ENCODE measurements at regions not wholly inside any gene's neighbourhood (a gene's known extent, or its start where the extent isn't known, plus 50 kb on each side); places are given as distances from the start of the nearest gene placed in this dataset.

- Histone ChIP-seq H3K4me1 (peaks cover 8% of the 10 kb centered on the region; the same call in 1 of the 2 replicates), H3K4me3 (ENCODE audit: low read depth, low read length) (no peak overlapping the region), H3K9me3 (no peaks in the 10 kb centered on the region), H3K36me3 (no peaks in the 10 kb centered on the region), H3K27me3 (no peaks in the 10 kb centered on the region)
- TF ChIP-seq CTCF (IDR thresholded peaks at IDR 0.05; ENCODE audit: low read depth, low read length), result no peak
- DNase-seq, result no peak
These were observed 76.9 kb upstream of the ZFHX3 start for GRCh38 chr16:73124665-73125375.

GRCh38 chr16:73124097-73124652 lies 76.2 kb upstream of the ZFHX3 start:
- TF ChIP-seq CTCF (IDR thresholded peaks at IDR 0.05; ENCODE audit: low read depth, low read length), result no peak
- no peaks in the 10 kb centered on the region for H3K36me3 ChIP-seq

GRCh38 chr16:73122604-73123391 lies 74.9 kb upstream of the ZFHX3 start:
- no peaks in the 10 kb centered on the region for H3K9me3 ChIP-seq
- H3K4me3 ChIP-seq (ENCODE audit: low read depth, low read length), result no peak overlapping the region
- H3K36me3 ChIP-seq, result no peaks in the 10 kb centered on the region
- TF ChIP-seq CTCF (IDR thresholded peaks at IDR 0.05; ENCODE audit: low read depth, low read length), result no peak
- DNase-seq, result no peak
- no peaks in the 10 kb centered on the region for H3K27me3 ChIP-seq
- peaks cover 8% of the 10 kb centered on the region; the same call in 1 of the 2 replicates for H3K4me1 ChIP-seq

More at GRCh38 chr16:73124097-73124652, 76.2 kb upstream of the ZFHX3 start:
- no peaks in the 10 kb centered on the region for H3K9me3 ChIP-seq
- H3K4me1 ChIP-seq, result peaks cover 8% of the 10 kb centered on the region; the same call in 1 of the 2 replicates
- H3K27me3 ChIP-seq, result no peaks in the 10 kb centered on the region
- H3K4me3 ChIP-seq (ENCODE audit: low read depth, low read length), result no peak overlapping the region
- peak; percentile 21 for DNase-seq

- TF ChIP-seq CTCF (IDR thresholded peaks at IDR 0.05; ENCODE audit: low read depth, low read length), result no peak
- no peak for DNase-seq
- Histone ChIP-seq H3K4me1 (no peaks in the 10 kb centered on the region), H3K4me3 (ENCODE audit: low read depth, low read length) (no peak overlapping the region), H3K27me3 (no peaks in the 10 kb centered on the region), H3K36me3 (no peaks in the 10 kb centered on the region), H3K9me3 (no peaks in the 10 kb centered on the region)
These were observed 68.6 kb upstream of the ZFHX3 start for GRCh38 chr16:73116576-73116975.

GRCh38 chr16:73113336-73113735 lies 65.4 kb upstream of the ZFHX3 start:
- Histone ChIP-seq H3K4me3 (ENCODE audit: low read depth, low read length) (no peak overlapping the region), H3K4me1 (no peaks in the 10 kb centered on the region), H3K36me3 (no peaks in the 10 kb centered on the region), H3K27me3 (no peaks in the 10 kb centered on the region), H3K9me3 (no peaks in the 10 kb centered on the region)
- TF ChIP-seq CTCF (IDR thresholded peaks at IDR 0.05; ENCODE audit: low read depth, low read length), result no peak
- DNase-seq, result no peak
